Progenitor cell of endocrine pancreas (in vitro differentiated cells): ENCODE measurements at regions not wholly inside any gene's neighbourhood (a gene's known extent, or its start where the extent isn't known, plus 50 kb on each side); places are given as distances from the start of the nearest gene placed in this dataset.

Source experiments
- DNase-seq: peaks from one replicate; pipeline ENCODE4 v3.0.0; 2021; ENCODE audit warnings: low spot score; ENCODE audit not compliant: unreplicated experiment
- H3K27ac Mint-ChIP-seq: 2 replicates; pipeline ENCODE4 v1.8.0; 2021; ENCODE audit warnings: mild to moderate bottlenecking, moderate library complexity, mixed read lengths
- H3K27me3 Mint-ChIP-seq: 2 replicates; pipeline ENCODE4 v1.8.0; 2021; ENCODE audit warnings: mixed read lengths
- H3K36me3 Mint-ChIP-seq: 2 replicates; pipeline ENCODE4 v1.8.0; 2022; ENCODE audit warnings: mixed read lengths; ENCODE audit not compliant: insufficient read depth
- H3K4me1 Mint-ChIP-seq: 2 replicates; pipeline ENCODE4 v1.8.0; 2021; ENCODE audit warnings: low read depth, mixed read lengths
- H3K4me3 Mint-ChIP-seq: 2 replicates; pipeline ENCODE4 v1.8.0; 2021; ENCODE audit warnings: low read depth, mild to moderate bottlenecking, moderate library complexity, mixed read lengths
- H3K9me3 Mint-ChIP-seq: 2 replicates; pipeline ENCODE4 v1.8.0; 2021; ENCODE audit warnings: low read depth, mixed read lengths
- TF ChIP-seq, protein P1 (sequence below): fragments of 200-600 bp; sonication (generic); IDR thresholded peaks from one replicate; pipeline ENCODE4 v1.5.0; 2021; ENCODE audit warnings: antibody characterized with exemption, mild to moderate bottlenecking; ENCODE audit not compliant: unreplicated experiment

GRCh38 chr6:5946701-5947100 lies 60.0 kb downstream of the NRN1 start:
- Mint-ChIP-seq H3K4me3 (no peak overlapping the region), H3K27me3 (no peaks in the 10 kb centered on the region), H3K9me3 (peaks cover 11% of the 10 kb centered on the region), H3K27ac (no peak overlapping the region), H3K36me3 (no peaks in the 10 kb centered on the region), H3K4me1 (no peaks in the 10 kb centered on the region)
- TF ChIP-seq, protein P1, sequence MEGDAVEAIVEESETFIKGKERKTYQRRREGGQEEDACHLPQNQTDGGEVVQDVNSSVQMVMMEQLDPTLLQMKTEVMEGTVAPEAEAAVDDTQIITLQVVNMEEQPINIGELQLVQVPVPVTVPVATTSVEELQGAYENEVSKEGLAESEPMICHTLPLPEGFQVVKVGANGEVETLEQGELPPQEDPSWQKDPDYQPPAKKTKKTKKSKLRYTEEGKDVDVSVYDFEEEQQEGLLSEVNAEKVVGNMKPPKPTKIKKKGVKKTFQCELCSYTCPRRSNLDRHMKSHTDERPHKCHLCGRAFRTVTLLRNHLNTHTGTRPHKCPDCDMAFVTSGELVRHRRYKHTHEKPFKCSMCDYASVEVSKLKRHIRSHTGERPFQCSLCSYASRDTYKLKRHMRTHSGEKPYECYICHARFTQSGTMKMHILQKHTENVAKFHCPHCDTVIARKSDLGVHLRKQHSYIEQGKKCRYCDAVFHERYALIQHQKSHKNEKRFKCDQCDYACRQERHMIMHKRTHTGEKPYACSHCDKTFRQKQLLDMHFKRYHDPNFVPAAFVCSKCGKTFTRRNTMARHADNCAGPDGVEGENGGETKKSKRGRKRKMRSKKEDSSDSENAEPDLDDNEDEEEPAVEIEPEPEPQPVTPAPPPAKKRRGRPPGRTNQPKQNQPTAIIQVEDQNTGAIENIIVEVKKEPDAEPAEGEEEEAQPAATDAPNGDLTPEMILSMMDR = no peak
- DNase-seq = no peak

- H3K27ac Mint-ChIP-seq = no peak overlapping the region
- no peak overlapping the region for H3K4me3 Mint-ChIP-seq
- TF ChIP-seq, protein P1 = no peak
- DNase-seq = no peak
- no peaks in the 10 kb centered on the region for H3K4me1 Mint-ChIP-seq
- no peaks in the 10 kb centered on the region for H3K27me3 Mint-ChIP-seq
- no peaks in the 10 kb centered on the region for H3K36me3 Mint-ChIP-seq
- peaks cover 11% of the 10 kb centered on the region for H3K9me3 Mint-ChIP-seq
Measured at GRCh38 chr6:5946181-5946580, 60.5 kb downstream of the NRN1 start.

GRCh38 chr6:5943591-5943990 lies 63.1 kb downstream of the NRN1 start:
- no peak overlapping the region for H3K4me3 Mint-ChIP-seq
- no peaks in the 10 kb centered on the region for H3K4me1 Mint-ChIP-seq
- no peak overlapping the region for H3K27ac Mint-ChIP-seq
- H3K9me3 Mint-ChIP-seq = peaks cover 11% of the 10 kb centered on the region
- H3K36me3 Mint-ChIP-seq = no peaks in the 10 kb centered on the region
- no peaks in the 10 kb centered on the region for H3K27me3 Mint-ChIP-seq
- DNase-seq = no peak
- TF ChIP-seq, protein P1 = no peak

GRCh38 chr6:5942591-5942990 lies 64.1 kb downstream of the NRN1 start:
- no peaks in the 10 kb centered on the region for H3K4me1 Mint-ChIP-seq
- no peaks in the 10 kb centered on the region for H3K36me3 Mint-ChIP-seq
- H3K27me3 Mint-ChIP-seq = no peaks in the 10 kb centered on the region
- TF ChIP-seq, protein P1 = no peak
- H3K9me3 Mint-ChIP-seq = peaks cover 11% of the 10 kb centered on the region
- DNase-seq = no peak
- H3K27ac Mint-ChIP-seq = no peak overlapping the region
- no peak overlapping the region for H3K4me3 Mint-ChIP-seq

DNA sequence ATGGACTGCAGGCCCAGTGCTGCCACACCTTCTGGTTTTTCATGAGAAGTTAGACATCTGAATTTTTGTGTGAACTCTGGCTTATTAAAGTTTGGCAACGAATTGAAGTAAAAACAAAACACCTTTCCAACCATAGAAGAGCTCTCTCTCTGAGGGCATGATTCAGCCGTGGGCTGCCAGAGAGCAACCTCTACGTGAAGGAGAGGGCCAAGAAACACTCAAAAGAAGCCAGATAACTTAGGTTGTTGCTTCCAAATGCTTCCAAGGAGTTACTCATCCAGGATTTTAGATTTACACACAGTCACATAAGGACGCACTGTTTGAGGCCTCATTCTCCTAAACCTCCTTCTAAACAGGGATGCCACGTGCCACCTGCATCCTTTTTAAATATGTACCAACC lies 65.5 kb downstream of the NRN1 start:
- TF ChIP-seq, protein P1 = no peak
- no peak for DNase-seq
- Mint-ChIP-seq H3K4me1 (no peaks in the 10 kb centered on the region), H3K36me3 (no peaks in the 10 kb centered on the region), H3K9me3 (peaks cover 11% of the 10 kb centered on the region), H3K27ac (no peak overlapping the region), H3K27me3 (peaks cover 3% of the 10 kb centered on the region), H3K4me3 (no peak overlapping the region)
